ENCODE measurements at regions not wholly inside any gene's neighbourhood (a gene's known extent, or its start where the extent isn't known, plus 50 kb on each side); places are given as distances from the start of the nearest gene placed in this dataset.
A peak's percentile ranks its signal among the peaks of the same experiment; 100 is the strongest.

DNA sequence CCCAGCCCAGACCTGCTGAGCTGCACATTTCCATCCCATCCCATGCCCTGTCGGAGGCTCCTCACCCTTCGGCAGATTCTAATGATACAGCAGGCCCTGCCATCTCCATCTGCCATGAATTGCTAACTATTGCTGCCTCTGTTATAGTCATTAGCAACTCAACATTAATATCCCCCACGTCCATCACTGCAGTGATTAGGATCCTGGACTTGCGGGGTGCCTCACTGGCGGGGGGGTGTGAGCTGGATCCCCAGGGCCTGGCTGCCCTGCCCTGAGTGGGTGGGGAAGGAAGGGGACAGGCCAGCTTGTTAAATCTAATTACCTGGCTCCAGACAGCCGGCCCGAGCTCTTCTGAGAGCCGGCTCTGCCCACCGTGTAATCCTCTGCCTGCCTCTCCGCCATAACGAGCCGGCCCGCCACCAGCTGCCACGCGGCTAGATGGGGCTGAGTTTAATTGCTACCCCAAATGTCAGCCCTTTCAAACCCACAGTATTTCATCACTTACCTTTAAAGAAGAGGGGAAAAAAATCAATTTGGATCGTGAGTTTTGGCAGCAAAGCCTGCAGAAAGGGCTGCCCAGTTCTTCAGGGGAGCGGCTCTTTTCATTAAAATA, 227.3 kb upstream of the CSF3R start:
- no peak for ATAC-seq

GRCh38 chr1:36708587-36708986, 225.9 kb upstream of the CSF3R start:
- no peak for ATAC-seq
- TF ChIP-seq CREB5 (CRISPR knock-in tag; IDR thresholded peaks at IDR 0.05; ENCODE audit: low read depth) (no peak), ZC3H10 (CRISPR knock-in tag; IDR thresholded peaks at IDR 0.05) (no peak), RARB (CRISPR knock-in tag; IDR thresholded peaks at IDR 0.05) (no peak), SNAI2 (CRISPR knock-in tag; IDR thresholded peaks at IDR 0.05) (no peak), ZNF70 (CRISPR knock-in tag; IDR thresholded peaks at IDR 0.05) (no peak), ESRRG (CRISPR knock-in tag; IDR thresholded peaks at IDR 0.05) (no peak), ZFP30 (CRISPR knock-in tag; IDR thresholded peaks at IDR 0.05) (no peak), ISL1 (CRISPR knock-in tag; IDR thresholded peaks at IDR 0.05) (no peak)

More for the DNA sequence above, 227.3 kb upstream of the CSF3R start:
- TF ChIP-seq ZNF565 (CRISPR knock-in tag; conservative IDR thresholded peaks at IDR 0.05; ENCODE audit: low read depth) (no peak), TCF4 (CRISPR knock-in tag; IDR thresholded peaks at IDR 0.05; ENCODE audit: borderline replicate concordance) (peak; percentile 22; the same call in 1 of the 2 replicates)

DNA sequence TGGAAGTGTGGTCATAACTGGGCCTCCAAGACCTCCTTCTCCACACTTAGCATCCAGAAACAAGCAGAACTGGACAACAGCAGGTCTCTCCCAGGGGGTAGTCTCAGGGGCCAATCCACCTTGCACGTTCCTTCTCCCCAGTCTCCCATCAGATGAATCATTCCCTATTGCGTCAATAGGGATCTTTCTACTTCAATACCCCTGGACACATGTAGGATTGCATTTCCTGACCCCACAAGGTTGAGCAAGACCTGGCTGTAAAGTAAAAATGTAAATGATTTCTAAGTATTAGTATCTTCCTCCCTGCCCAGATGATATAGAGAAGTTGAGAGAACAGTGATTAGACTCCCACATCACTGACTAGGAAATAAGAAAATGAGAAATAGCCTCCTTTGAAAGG, 224.5 kb upstream of the CSF3R start:
- TF ChIP-seq RARB (CRISPR knock-in tag; IDR thresholded peaks at IDR 0.05) (no peak), SNAI2 (CRISPR knock-in tag; IDR thresholded peaks at IDR 0.05) (no peak), OSR1 (CRISPR knock-in tag; IDR thresholded peaks at IDR 0.05) (no peak)
- TF ChIP-seq, protein P1, sequence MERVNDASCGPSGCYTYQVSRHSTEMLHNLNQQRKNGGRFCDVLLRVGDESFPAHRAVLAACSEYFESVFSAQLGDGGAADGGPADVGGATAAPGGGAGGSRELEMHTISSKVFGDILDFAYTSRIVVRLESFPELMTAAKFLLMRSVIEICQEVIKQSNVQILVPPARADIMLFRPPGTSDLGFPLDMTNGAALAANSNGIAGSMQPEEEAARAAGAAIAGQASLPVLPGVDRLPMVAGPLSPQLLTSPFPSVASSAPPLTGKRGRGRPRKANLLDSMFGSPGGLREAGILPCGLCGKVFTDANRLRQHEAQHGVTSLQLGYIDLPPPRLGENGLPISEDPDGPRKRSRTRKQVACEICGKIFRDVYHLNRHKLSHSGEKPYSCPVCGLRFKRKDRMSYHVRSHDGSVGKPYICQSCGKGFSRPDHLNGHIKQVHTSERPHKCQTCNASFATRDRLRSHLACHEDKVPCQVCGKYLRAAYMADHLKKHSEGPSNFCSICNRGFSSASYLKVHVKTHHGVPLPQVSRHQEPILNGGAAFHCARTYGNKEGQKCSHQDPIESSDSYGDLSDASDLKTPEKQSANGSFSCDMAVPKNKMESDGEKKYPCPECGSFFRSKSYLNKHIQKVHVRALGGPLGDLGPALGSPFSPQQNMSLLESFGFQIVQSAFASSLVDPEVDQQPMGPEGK (CRISPR knock-in tag; IDR thresholded peaks at IDR 0.05; ENCODE audit: borderline replicate concordance), result no peak

GRCh38 chr1:36706416-36706815, 223.7 kb upstream of the CSF3R start:
- TF ChIP-seq ZNF8 (CRISPR knock-in tag; IDR thresholded peaks at IDR 0.05) (no peak), POU6F1 (CRISPR knock-in tag; IDR thresholded peaks at IDR 0.05; ENCODE audit: borderline replicate concordance, low read depth) (no peak), ESRRG (CRISPR knock-in tag; IDR thresholded peaks at IDR 0.05) (no peak), ZFP3 (CRISPR knock-in tag; IDR thresholded peaks at IDR 0.05) (no peak), TCF4 (CRISPR knock-in tag; IDR thresholded peaks at IDR 0.05; ENCODE audit: borderline replicate concordance) (no peak), TOX (CRISPR knock-in tag; IDR thresholded peaks at IDR 0.05; ENCODE audit: borderline replicate concordance) (no peak), ZNF565 (CRISPR knock-in tag; conservative IDR thresholded peaks at IDR 0.05; ENCODE audit: low read depth) (no peak), CSDC2 (CRISPR knock-in tag; IDR thresholded peaks at IDR 0.05) (no peak), OSR1 (CRISPR knock-in tag; IDR thresholded peaks at IDR 0.05) (no peak), ZNF70 (CRISPR knock-in tag; IDR thresholded peaks at IDR 0.05) (no peak)
- ATAC-seq, result no peak

More for the DNA sequence above, 224.5 kb upstream of the CSF3R start:
- no peak for ATAC-seq

- ATAC-seq, result no peak
- TF ChIP-seq BACH2 (CRISPR knock-in tag; IDR thresholded peaks at IDR 0.05; ENCODE audit: borderline replicate concordance) (no peak), SNAI2 (CRISPR knock-in tag; IDR thresholded peaks at IDR 0.05) (no peak), CREB5 (CRISPR knock-in tag; IDR thresholded peaks at IDR 0.05; ENCODE audit: low read depth) (no peak), ZNF565 (CRISPR knock-in tag; conservative IDR thresholded peaks at IDR 0.05; ENCODE audit: low read depth) (no peak)
These were observed 222.9 kb upstream of the CSF3R start for GRCh38 chr1:36705629-36706028.
